B cell (primary cell): ENCODE measurements at regions not wholly inside any gene's neighbourhood (a gene's known extent, or its start where the extent isn't known, plus 50 kb on each side); places are given as distances from the start of the nearest gene placed in this dataset.

ENCODE experiments used
- EZH2 ChIP-seq: IDR thresholded peaks from 2 replicates; pipeline ENCODE4 v1.6.1; 2012; ENCODE audit warnings: borderline replicate concordance, low read depth, mild to moderate bottlenecking, moderate library complexity, low read length; ENCODE audit not compliant: insufficient read depth, poor library complexity, severe bottlenecking
- TF ChIP-seq, protein P1 (sequence below): fragments of 200-600 bp; IDR thresholded peaks from one replicate; pipeline ENCODE4 v1.8.0; 2022; ENCODE audit warnings: antibody characterized with exemption, mild to moderate bottlenecking

DNA sequence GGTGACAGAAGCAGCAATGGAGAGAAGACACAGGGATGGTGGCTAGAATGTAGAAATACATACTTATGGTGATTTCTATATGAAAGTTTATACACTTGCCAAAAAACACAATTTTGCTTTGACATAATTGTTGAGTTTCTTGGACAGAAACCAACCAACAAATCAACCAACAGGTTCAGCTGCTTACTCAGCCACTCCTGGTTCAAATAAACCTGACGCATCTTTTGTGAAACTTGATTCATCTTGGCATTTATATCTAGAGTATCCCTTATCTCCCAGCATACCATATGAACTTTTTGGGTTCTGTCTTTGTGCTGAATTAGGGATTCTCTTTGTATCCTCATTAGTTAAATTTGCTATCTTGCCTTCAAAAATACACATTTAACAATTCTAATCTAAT lies 54.1 kb upstream of the ERBB4 start:
- TF ChIP-seq, protein P1, sequence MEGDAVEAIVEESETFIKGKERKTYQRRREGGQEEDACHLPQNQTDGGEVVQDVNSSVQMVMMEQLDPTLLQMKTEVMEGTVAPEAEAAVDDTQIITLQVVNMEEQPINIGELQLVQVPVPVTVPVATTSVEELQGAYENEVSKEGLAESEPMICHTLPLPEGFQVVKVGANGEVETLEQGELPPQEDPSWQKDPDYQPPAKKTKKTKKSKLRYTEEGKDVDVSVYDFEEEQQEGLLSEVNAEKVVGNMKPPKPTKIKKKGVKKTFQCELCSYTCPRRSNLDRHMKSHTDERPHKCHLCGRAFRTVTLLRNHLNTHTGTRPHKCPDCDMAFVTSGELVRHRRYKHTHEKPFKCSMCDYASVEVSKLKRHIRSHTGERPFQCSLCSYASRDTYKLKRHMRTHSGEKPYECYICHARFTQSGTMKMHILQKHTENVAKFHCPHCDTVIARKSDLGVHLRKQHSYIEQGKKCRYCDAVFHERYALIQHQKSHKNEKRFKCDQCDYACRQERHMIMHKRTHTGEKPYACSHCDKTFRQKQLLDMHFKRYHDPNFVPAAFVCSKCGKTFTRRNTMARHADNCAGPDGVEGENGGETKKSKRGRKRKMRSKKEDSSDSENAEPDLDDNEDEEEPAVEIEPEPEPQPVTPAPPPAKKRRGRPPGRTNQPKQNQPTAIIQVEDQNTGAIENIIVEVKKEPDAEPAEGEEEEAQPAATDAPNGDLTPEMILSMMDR = no peak
- no peak for TF ChIP-seq EZH2
